Ishikawa (cell line): ENCODE measurements at regions not wholly inside any gene's neighbourhood (a gene's known extent, or its start where the extent isn't known, plus 50 kb on each side); places are given as distances from the start of the nearest gene placed in this dataset.

Experiments
- CEBPB ChIP-seq: IDR thresholded peaks from 2 replicates; pipeline ENCODE4 v1.6.1; 2012
- CREB1 ChIP-seq: IDR thresholded peaks from 2 replicates; pipeline ENCODE4 v1.6.1; 2012; ENCODE audit warnings: low read depth
- EGR1 ChIP-seq: IDR thresholded peaks from 2 replicates; pipeline ENCODE4 v1.6.1; 2012
- EP300 ChIP-seq: IDR thresholded peaks from 2 replicates; pipeline ENCODE4 v1.6.1; 2012; ENCODE audit warnings: borderline replicate concordance
- FOXM1 ChIP-seq: IDR thresholded peaks from 2 replicates; pipeline ENCODE4 v1.6.1; 2012; ENCODE audit warnings: low read depth, borderline replicate concordance
- MAX ChIP-seq: IDR thresholded peaks from 2 replicates; pipeline ENCODE4 v1.6.1; 2012
- NFIC ChIP-seq: IDR thresholded peaks from 2 replicates; pipeline ENCODE4 v1.6.1; 2012
- RAD21 ChIP-seq: IDR thresholded peaks from 2 replicates; pipeline ENCODE4 v1.6.1; 2012; ENCODE audit warnings: low read depth
- REST ChIP-seq: IDR thresholded peaks from 2 replicates; pipeline ENCODE4 v1.6.1; 2012; ENCODE audit warnings: low read depth, mild to moderate bottlenecking
- TAF1 ChIP-seq: IDR thresholded peaks from 2 replicates; pipeline ENCODE4 v1.6.1; 2012; ENCODE audit warnings: low read depth, mild to moderate bottlenecking
- TCF12 ChIP-seq: IDR thresholded peaks from 2 replicates; pipeline ENCODE4 v1.6.1; 2012; ENCODE audit warnings: low read depth
- TEAD4 ChIP-seq: IDR thresholded peaks from 2 replicates; pipeline ENCODE4 v1.6.1; 2012
- USF1 ChIP-seq: IDR thresholded peaks from 2 replicates; pipeline ENCODE4 v1.6.1; 2012
- YY1 ChIP-seq: IDR thresholded peaks from 2 replicates; pipeline ENCODE4 v1.6.1; 2012; ENCODE audit warnings: low read depth
- ZBTB7A ChIP-seq: IDR thresholded peaks from 2 replicates; pipeline ENCODE4 v1.6.1; 2012; ENCODE audit warnings: low read depth

GRCh38 chr14:83170165-83170564 is 1636.5 kb upstream of the SEL1L start:
- TF ChIP-seq FOXM1 (no peak), USF1 (no peak), EGR1 (no peak), REST (no peak), TCF12 (no peak), TEAD4 (no peak), ZBTB7A (no peak), NFIC (no peak), RAD21 (no peak), TAF1 (no peak), CREB1 (no peak), EP300 (no peak), CEBPB (no peak), YY1 (no peak)

- TF ChIP-seq TEAD4 (no peak), REST (no peak), MAX (no peak), EGR1 (no peak), NFIC (no peak), ZBTB7A (no peak), TAF1 (no peak), FOXM1 (no peak), EP300 (no peak), RAD21 (no peak), USF1 (no peak)
Measured at GRCh38 chr14:83171761-83172160, 1638.1 kb upstream of the SEL1L start.

GRCh38 chr14:83172363-83172762 is 1638.7 kb upstream of the SEL1L start:
- TF ChIP-seq ZBTB7A (no peak), TAF1 (no peak), FOXM1 (no peak), REST (no peak)

- TF ChIP-seq FOXM1 = no peak
- no peak for TF ChIP-seq TCF12
- TF ChIP-seq MAX = no peak
- no peak for TF ChIP-seq ZBTB7A
- TF ChIP-seq TEAD4 = no peak
- no peak for TF ChIP-seq TAF1
- no peak for TF ChIP-seq YY1
- TF ChIP-seq CEBPB = no peak
- TF ChIP-seq NFIC = no peak
- TF ChIP-seq RAD21 = no peak
- no peak for TF ChIP-seq EP300
- no peak for TF ChIP-seq REST
- no peak for TF ChIP-seq USF1
- TF ChIP-seq EGR1 = no peak
- TF ChIP-seq CREB1 = no peak
Measured at GRCh38 chr14:83173687-83174086, 1640.0 kb upstream of the SEL1L start.
